HG03095 (cell line): ENCODE measurements at regions not wholly inside any gene's neighbourhood (a gene's known extent, or its start where the extent isn't known, plus 50 kb on each side); places are given as distances from the start of the nearest gene placed in this dataset.
"Not testable (repeated sequence)": the region's sequence is repeated elsewhere in the genome, so short reads cannot be mapped to it uniquely, and the experiment has no call there.

Experiments used
- ATAC-seq: cut with Tn5 transposase; IDR thresholded peaks from one replicate; pipeline ENCODE4 v1.9.1; 2021; ENCODE audit warnings: moderate library complexity; ENCODE audit not compliant: unreplicated experiment

- no peak for ATAC-seq
Observed at GRCh38 chr9:80679916-80680315, 1009.4 kb downstream of the TLE1 start.

- no peak for ATAC-seq
Observed at GRCh38 chr9:80678906-80679305, 1010.4 kb downstream of the TLE1 start.

- ATAC-seq, result no peak
Observed at GRCh38 chr9:80673496-80673895, 1015.9 kb downstream of the TLE1 start.

GRCh38 chr9:80665479-80665878 lies 1023.9 kb downstream of the TLE1 start:
- ATAC-seq, result no peak

GRCh38 chr9:80664327-80665210 lies 1024.8 kb downstream of the TLE1 start:
- no peak for ATAC-seq

GRCh38 chr9:80659751-80660150 lies 1029.6 kb downstream of the TLE1 start:
- not testable (repeated sequence) for ATAC-seq

GRCh38 chr9:80651044-80651443 lies 1038.3 kb downstream of the TLE1 start:
- ATAC-seq, result no peak

GRCh38 chr9:80649496-80649895 lies 1039.9 kb downstream of the TLE1 start:
- no peak for ATAC-seq

- no peak for ATAC-seq
Observed at GRCh38 chr9:80649001-80649420, 1040.3 kb downstream of the TLE1 start.

GRCh38 chr9:80648336-80648735 lies 1041.0 kb downstream of the TLE1 start:
- ATAC-seq, result no peak

GRCh38 chr9:80646211-80646610 lies 1043.1 kb downstream of the TLE1 start:
- no peak for ATAC-seq

- no peak for ATAC-seq
Observed at GRCh38 chr9:80644044-80644443, 1045.3 kb downstream of the TLE1 start.

- no peak for ATAC-seq
Observed at GRCh38 chr9:80635065-80635464, 1054.3 kb downstream of the TLE1 start.

- no peak for ATAC-seq
Observed at GRCh38 chr9:80632041-80632440, 1057.3 kb downstream of the TLE1 start.

- ATAC-seq, result no peak
Observed at GRCh38 chr9:80622508-80622907, 1050.7 kb downstream of the TLE4 start.

GRCh38 chr9:80619356-80619755 lies 1047.6 kb downstream of the TLE4 start:
- no peak for ATAC-seq

- no peak for ATAC-seq
Observed at GRCh38 chr9:80615964-80616363, 1044.2 kb downstream of the TLE4 start.

GRCh38 chr9:80605793-80606192 lies 1034.0 kb downstream of the TLE4 start:
- ATAC-seq, result no peak

GRCh38 chr9:80605129-80605528 lies 1033.4 kb downstream of the TLE4 start:
- no peak for ATAC-seq

GRCh38 chr9:80602291-80602690 lies 1030.5 kb downstream of the TLE4 start:
- ATAC-seq, result no peak

GRCh38 chr9:80596579-80596978 lies 1024.8 kb downstream of the TLE4 start:
- ATAC-seq, result no peak

GRCh38 chr9:80595192-80595591 lies 1023.4 kb downstream of the TLE4 start:
- ATAC-seq, result no peak

GRCh38 chr9:80592413-80592812 lies 1020.6 kb downstream of the TLE4 start:
- no peak for ATAC-seq
